Right atrium auricular region (tissue), 2 donors: ENCODE measurements at regions not wholly inside any gene's neighbourhood (a gene's known extent, or its start where the extent isn't known, plus 50 kb on each side); places are given as distances from the start of the nearest gene placed in this dataset.

ENCODE experiments used
- DNase-seq: peaks from one replicate; pipeline ENCODE4 v3.0.0-alpha.2; 2019; ENCODE audit warnings: low spot score
- H3K27ac ChIP-seq, 2 donors: fragments of 200-600 bp; sonication (generic); 1 replicate in 1 of 2; 2 replicates in 1 of 2; pipeline ENCODE4 v1.5.1; 2016 to 2019
- H3K27me3 ChIP-seq, 2 donors: fragments of 200-600 bp; sonication (generic); one replicate each; pipeline versions ENCODE4 v1.5.1 to v1.6.0; 2017 to 2019
- H3K36me3 ChIP-seq: fragments of 200-600 bp; sonication (generic); one replicate; pipeline ENCODE4 v1.5.1; 2016
- H3K4me1 ChIP-seq, 2 donors: fragments of 200-600 bp; sonication (generic); one replicate each; pipeline versions ENCODE4 v1.5.1 to v1.6.0; 2017 to 2019
- H3K4me3 ChIP-seq, 2 donors: fragments of 200-600 bp; sonication (generic); 1 replicate in 1 of 2; 2 replicates in 1 of 2; pipeline ENCODE4 v1.5.1; 2017 to 2019; ENCODE audit warnings: mild to moderate bottlenecking in 1 of 2, moderate library complexity in 1 of 2
- H3K9me3 ChIP-seq, 2 donors: fragments of 200-600 bp; sonication (generic); one replicate each; pipeline ENCODE4 v1.5.1; 2019
- CTCF ChIP-seq, 2 donors: fragments of 200-600 bp; sonication (generic); IDR thresholded peaks; one replicate each; pipeline ENCODE4 v1.5.1; 2019; ENCODE audit warnings: antibody characterized with exemption in 2 of 2

GRCh38 chr1:118617916-118618315 is 370.2 kb downstream of the TBX15 start:
- H3K9me3 ChIP-seq, result peaks cover 0 to 1% of the 10 kb centered on the region in 2 donors
- no peak for TF ChIP-seq CTCF (IDR thresholded peaks at IDR 0.05)
- no peak for DNase-seq

DNA sequence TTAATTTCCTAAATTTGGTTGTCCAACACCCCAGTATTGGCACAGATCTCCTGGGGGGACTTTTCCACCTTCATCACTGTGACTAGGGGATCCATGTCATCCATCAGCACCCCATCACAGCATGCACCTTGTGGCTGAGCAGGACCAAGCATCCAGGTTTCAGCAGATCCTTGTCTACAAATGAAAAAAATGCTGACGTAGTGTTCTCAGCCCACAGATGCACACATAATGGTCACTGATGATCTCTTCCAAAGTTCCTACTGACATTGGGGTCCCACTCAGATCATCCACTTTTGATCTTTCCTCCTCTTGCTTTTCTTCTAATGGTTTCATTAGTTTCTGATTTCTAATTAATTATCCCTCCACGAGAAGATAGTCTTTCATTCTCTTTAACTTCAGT is 373.1 kb downstream of the TBX15 start:
- peaks cover 0 to 5% of the 10 kb centered on the region in 2 donors for H3K9me3 ChIP-seq
- H3K4me3 ChIP-seq, result no peak overlapping the region
- DNase-seq, result no peak
- H3K4me1 ChIP-seq, result no peaks in the 10 kb centered on the region
- no peaks in the 10 kb centered on the region for H3K36me3 ChIP-seq
- no peak overlapping the region for H3K27ac ChIP-seq
- no peaks in the 10 kb centered on the region for H3K27me3 ChIP-seq
- TF ChIP-seq CTCF (IDR thresholded peaks at IDR 0.05), result no peak

More at GRCh38 chr1:118617916-118618315, 370.2 kb downstream of the TBX15 start:
- Histone ChIP-seq H3K4me1 (no peaks in the 10 kb centered on the region), H3K4me3 (no peak overlapping the region), H3K27me3 (no peaks in the 10 kb centered on the region), H3K27ac (no peak overlapping the region), H3K36me3 (no peaks in the 10 kb centered on the region)

DNA sequence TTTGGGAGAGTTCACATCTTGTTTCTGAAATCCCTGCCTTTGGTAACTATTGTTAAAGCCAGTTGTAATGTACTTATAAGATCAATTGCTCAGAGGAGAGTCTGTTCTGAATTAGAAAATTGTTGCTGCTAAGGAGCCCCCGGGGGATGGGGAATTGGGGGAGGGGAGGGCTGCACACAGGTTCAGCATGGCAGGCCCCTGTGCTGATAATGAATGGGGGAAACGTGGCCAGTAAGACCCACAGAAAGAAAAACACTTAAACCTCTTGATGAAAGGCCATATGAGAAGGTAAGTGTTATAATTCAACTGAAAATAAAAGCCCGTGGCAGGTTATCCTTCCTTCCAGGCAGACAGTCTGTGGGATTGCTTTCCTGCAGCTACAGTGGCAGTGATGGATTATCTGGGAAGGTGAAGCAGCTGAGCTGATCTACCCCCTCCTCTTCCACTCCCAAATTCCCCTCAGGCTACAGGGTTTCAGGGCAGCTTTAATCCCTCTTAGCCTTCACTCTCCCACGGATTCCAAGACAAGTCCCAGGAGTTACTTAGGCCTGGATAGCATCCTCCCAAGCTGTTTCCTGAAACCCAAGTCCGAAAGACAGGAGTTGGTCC is 398.8 kb downstream of the TBX15 start:
- TF ChIP-seq CTCF (IDR thresholded peaks at IDR 0.05), result no peak
- no peaks in the 10 kb centered on the region for H3K9me3 ChIP-seq
- H3K4me3 ChIP-seq, result no peak overlapping the region
- no peak overlapping the region for H3K27ac ChIP-seq
- no peaks in the 10 kb centered on the region for H3K27me3 ChIP-seq
- H3K4me1 ChIP-seq, result no peaks in the 10 kb centered on the region
- no peak for DNase-seq
- no peaks in the 10 kb centered on the region for H3K36me3 ChIP-seq

DNA sequence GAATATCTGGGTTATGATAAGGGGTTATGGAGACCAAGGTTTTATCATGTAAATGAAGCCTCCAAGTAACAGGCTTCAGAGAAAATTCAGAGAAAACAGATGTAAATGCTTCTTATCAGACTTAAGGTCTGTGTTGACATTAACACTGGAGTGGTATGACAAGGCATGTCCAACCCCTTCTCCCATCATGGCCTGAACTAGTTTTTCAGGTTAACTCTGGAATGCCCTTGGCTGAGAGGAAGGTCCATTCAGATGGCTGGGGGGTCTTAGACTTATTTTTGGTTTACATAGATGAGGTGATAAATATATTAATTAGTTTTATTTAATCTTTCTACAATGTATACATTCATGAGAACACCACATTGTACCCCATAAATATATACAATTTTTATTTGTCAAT is 399.6 kb downstream of the TBX15 start:
- H3K4me3 ChIP-seq, result no peak overlapping the region
- no peaks in the 10 kb centered on the region for H3K36me3 ChIP-seq
- no peaks in the 10 kb centered on the region for H3K4me1 ChIP-seq
- no peak for TF ChIP-seq CTCF (IDR thresholded peaks at IDR 0.05)
- no peak overlapping the region for H3K27ac ChIP-seq
- H3K27me3 ChIP-seq, result no peaks in the 10 kb centered on the region
- H3K9me3 ChIP-seq, result no peaks in the 10 kb centered on the region
- DNase-seq, result no peak

- no peak for TF ChIP-seq CTCF (IDR thresholded peaks at IDR 0.05)
Observed at GRCh38 chr1:118578276-118578675, 393.2 kb upstream of the SPAG17 start.

GRCh38 chr1:118575060-118575459 is 390.0 kb upstream of the SPAG17 start:
- Histone ChIP-seq H3K4me3 (no peak overlapping the region), H3K27me3 (no peaks in the 10 kb centered on the region), H3K9me3 (peaks cover 0 to 21% of the 10 kb centered on the region in 2 donors), H3K27ac (no peak overlapping the region), H3K4me1 (no peaks in the 10 kb centered on the region), H3K36me3 (no peaks in the 10 kb centered on the region)
- TF ChIP-seq CTCF (IDR thresholded peaks at IDR 0.05), result no peak
- DNase-seq, result no peak

More at GRCh38 chr1:118578276-118578675, 393.2 kb upstream of the SPAG17 start:
- no peaks in the 10 kb centered on the region for H3K36me3 ChIP-seq
- no peak overlapping the region for H3K4me3 ChIP-seq
- no peak for DNase-seq
- peaks cover 0 to 21% of the 10 kb centered on the region in 2 donors for H3K9me3 ChIP-seq
- H3K27me3 ChIP-seq, result no peaks in the 10 kb centered on the region
- H3K4me1 ChIP-seq, result no peaks in the 10 kb centered on the region
- no peak overlapping the region for H3K27ac ChIP-seq
